Muscle layer of colon (tissue), 2 donors: ENCODE measurements at regions not wholly inside any gene's neighbourhood (a gene's known extent, or its start where the extent isn't known, plus 50 kb on each side); places are given as distances from the start of the nearest gene placed in this dataset.
"Not testable (repeated sequence)": the region's sequence is repeated elsewhere in the genome, so short reads cannot be mapped to it uniquely, and the experiment has no call there.

Experiments used
- H3K27ac ChIP-seq: one replicate; pipeline ENCODE4 v1.7.0; 2013; ENCODE audit warnings: low read depth, mild to moderate bottlenecking, low read length, moderate library complexity
- H3K27me3 ChIP-seq, 2 donors: one replicate each; pipeline ENCODE4 v1.7.0; 2013; ENCODE audit warnings: low read length in 2 of 2, mild to moderate bottlenecking in 2 of 2; ENCODE audit not compliant: insufficient read depth in 2 of 2, control insufficient read depth in 1 of 2
- H3K36me3 ChIP-seq: one replicate; pipeline ENCODE4 v1.7.0; 2013; ENCODE audit warnings: mild to moderate bottlenecking, low read length; ENCODE audit not compliant: insufficient read depth
- H3K4me1 ChIP-seq: one replicate; pipeline ENCODE4 v1.7.0; 2013; ENCODE audit warnings: mild to moderate bottlenecking, low read length; ENCODE audit not compliant: insufficient read depth
- H3K4me3 ChIP-seq, 2 donors: one replicate each; pipeline ENCODE4 v1.7.0; 2013; ENCODE audit warnings: low read length in 2 of 2, low read depth in 1 of 2, mild to moderate bottlenecking in 1 of 2, moderate library complexity in 1 of 2
- H3K9ac ChIP-seq: one replicate; pipeline ENCODE4 v1.7.0; 2013; ENCODE audit warnings: low read length
- H3K9me3 ChIP-seq: one replicate; pipeline ENCODE4 v1.7.0; 2013; ENCODE audit warnings: mild to moderate bottlenecking, low read length
- donor health status: abdominal sarcoma.
- donor health status: Adenocarcinoma of cecum.

- no peak overlapping the region for H3K4me3 ChIP-seq
Observed at GRCh38 chr3:145448436-145448835, 712.5 kb downstream of the PLOD2 start.

DNA sequence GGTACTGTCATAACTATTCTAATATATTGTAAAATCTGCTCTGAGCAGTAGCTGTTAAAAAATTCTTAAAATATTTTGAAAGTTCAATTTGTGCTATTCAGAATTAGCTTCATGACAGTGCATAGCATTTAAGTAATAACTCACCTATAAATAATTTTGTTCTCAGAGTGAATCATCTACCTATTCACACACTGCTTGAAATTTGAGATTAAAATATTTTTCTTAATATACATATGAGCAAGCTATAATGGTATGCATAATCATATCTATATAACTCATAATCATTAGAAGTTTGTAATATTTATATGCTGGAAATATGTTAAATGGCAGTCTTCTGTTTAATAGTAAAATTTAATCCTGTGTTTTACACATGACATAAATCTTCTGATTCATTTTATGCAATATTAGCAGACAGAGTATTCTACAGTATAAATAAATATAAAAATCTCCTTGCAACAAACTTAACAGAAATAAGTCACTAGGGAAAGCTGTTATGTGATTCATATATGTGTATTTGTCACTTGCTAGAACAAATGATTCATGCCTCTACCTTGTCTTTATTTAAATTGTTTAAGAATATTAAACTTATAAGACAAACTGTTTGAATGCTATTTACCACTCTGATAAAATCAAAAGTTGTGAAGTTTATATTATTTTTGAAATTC is 710.8 kb downstream of the PLOD2 start:
- H3K9me3 ChIP-seq, result no peaks in the 10 kb centered on the region
- H3K27ac ChIP-seq, result no peak overlapping the region
- H3K4me1 ChIP-seq, result no peaks in the 10 kb centered on the region
- no peak overlapping the region for H3K4me3 ChIP-seq
- H3K27me3 ChIP-seq, result no peaks in the 10 kb centered on the region
- H3K9ac ChIP-seq, result no peak overlapping the region
- no peaks in the 10 kb centered on the region for H3K36me3 ChIP-seq

More at GRCh38 chr3:145448436-145448835, 712.5 kb downstream of the PLOD2 start:
- no peak overlapping the region for H3K27ac ChIP-seq
- H3K9ac ChIP-seq, result no peak overlapping the region
- H3K4me1 ChIP-seq, result no peaks in the 10 kb centered on the region
- H3K36me3 ChIP-seq, result no peaks in the 10 kb centered on the region
- no peaks in the 10 kb centered on the region for H3K9me3 ChIP-seq
- H3K27me3 ChIP-seq, result no peaks in the 10 kb centered on the region

DNA sequence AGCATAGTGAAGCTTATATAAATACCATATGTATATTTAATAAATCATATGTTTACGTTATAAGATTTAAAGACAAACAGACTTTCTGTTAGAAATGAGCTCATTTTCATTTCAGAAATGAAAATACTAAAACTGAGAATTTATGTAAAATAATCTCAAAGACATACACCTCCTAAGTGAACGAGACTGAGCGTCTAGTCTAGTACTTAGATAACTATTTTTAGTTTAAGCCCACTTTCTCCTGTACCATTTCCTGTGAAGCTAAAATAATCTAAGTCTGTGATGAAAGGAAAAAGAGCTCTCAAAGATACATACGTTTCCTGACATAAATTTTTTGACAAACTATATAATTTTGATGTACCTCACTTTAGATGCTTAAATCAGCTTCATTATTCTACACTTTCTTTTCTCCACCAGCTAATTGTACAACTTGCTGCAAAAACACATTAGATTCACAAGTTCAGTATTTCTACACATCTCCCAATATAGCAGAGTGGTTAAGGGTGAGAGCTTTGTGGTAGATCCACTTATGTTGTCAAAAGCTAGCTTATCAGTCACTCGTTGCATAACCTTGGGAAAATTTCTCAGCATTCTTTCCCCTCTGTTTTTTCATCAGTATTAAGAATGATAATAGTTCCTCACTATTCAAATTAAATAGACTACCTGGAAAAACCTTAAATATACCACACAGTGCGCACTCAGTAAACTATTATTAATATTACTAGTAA is 703.0 kb downstream of the PLOD2 start:
- H3K9ac ChIP-seq, result no peak overlapping the region

GRCh38 chr3:145459681-145460080 is 701.3 kb downstream of the PLOD2 start:
- not testable (repeated sequence) for H3K9ac ChIP-seq, H3K9me3 ChIP-seq, H3K27ac ChIP-seq, H3K36me3 ChIP-seq, H3K4me1 ChIP-seq, H3K4me3 ChIP-seq, H3K27me3 ChIP-seq

More for the DNA sequence above, 703.0 kb downstream of the PLOD2 start:
- Histone ChIP-seq H3K27ac (no peak overlapping the region), H3K4me3 (no peak overlapping the region), H3K27me3 (no peaks in the 10 kb centered on the region), H3K9me3 (no peaks in the 10 kb centered on the region), H3K4me1 (no peaks in the 10 kb centered on the region), H3K36me3 (no peaks in the 10 kb centered on the region)

- Histone ChIP-seq H3K4me3 (no peak overlapping the region), H3K36me3 (no peaks in the 10 kb centered on the region), H3K9ac (no peak overlapping the region), H3K4me1 (no peaks in the 10 kb centered on the region), H3K27ac (no peak overlapping the region), H3K9me3 (no peaks in the 10 kb centered on the region), H3K27me3 (no peaks in the 10 kb centered on the region)
Observed at GRCh38 chr3:145471976-145472375, 689.0 kb downstream of the PLOD2 start.

GRCh38 chr3:145482735-145483134 is 678.2 kb downstream of the PLOD2 start:
- not testable (repeated sequence) for H3K4me3 ChIP-seq

GRCh38 chr3:145483992-145484391 is 677.0 kb downstream of the PLOD2 start:
- Histone ChIP-seq H3K9me3 (no peaks in the 10 kb centered on the region), H3K36me3 (no peaks in the 10 kb centered on the region), H3K9ac (no peak overlapping the region), H3K4me3 (no peak overlapping the region), H3K27ac (no peak overlapping the region), H3K27me3 (no peaks in the 10 kb centered on the region), H3K4me1 (no peaks in the 10 kb centered on the region)

More at GRCh38 chr3:145482735-145483134, 678.2 kb downstream of the PLOD2 start:
- H3K9me3 ChIP-seq, H3K36me3 ChIP-seq, H3K4me1 ChIP-seq, H3K27ac ChIP-seq, H3K9ac ChIP-seq, H3K27me3 ChIP-seq: not testable (repeated sequence)

DNA sequence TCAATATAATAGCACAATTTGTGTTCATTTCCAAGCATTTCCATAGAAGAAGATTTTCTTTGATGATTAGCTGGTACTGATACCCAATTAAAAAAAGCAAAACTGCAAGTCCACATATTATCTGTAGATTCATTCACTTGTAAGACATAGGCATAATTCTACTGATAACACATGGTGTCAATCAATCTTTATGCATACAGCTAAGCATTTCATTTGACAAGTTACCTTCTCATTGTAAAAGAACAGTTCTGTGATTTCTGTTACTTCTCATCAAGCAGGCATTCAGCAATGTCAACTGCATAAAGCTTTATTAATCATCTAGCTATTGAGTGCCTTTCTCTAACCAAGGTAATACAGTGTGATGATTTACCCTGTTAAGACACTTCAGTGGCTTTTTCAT is 672.0 kb downstream of the PLOD2 start:
- no peak overlapping the region for H3K4me3 ChIP-seq
- no peak overlapping the region for H3K9ac ChIP-seq
- H3K27ac ChIP-seq, result no peak overlapping the region
- H3K9me3 ChIP-seq, result no peaks in the 10 kb centered on the region
- H3K4me1 ChIP-seq, result no peaks in the 10 kb centered on the region
- H3K36me3 ChIP-seq, result no peaks in the 10 kb centered on the region
- H3K27me3 ChIP-seq, result no peaks in the 10 kb centered on the region

GRCh38 chr3:145490088-145491048 is 670.6 kb downstream of the PLOD2 start:
- H3K4me3 ChIP-seq, result no peak overlapping the region
- H3K9ac ChIP-seq, result no peak overlapping the region
- H3K36me3 ChIP-seq, result no peaks in the 10 kb centered on the region
- H3K4me1 ChIP-seq, result no peaks in the 10 kb centered on the region
- no peaks in the 10 kb centered on the region for H3K9me3 ChIP-seq
- no peak overlapping the region for H3K27ac ChIP-seq
- no peaks in the 10 kb centered on the region for H3K27me3 ChIP-seq

DNA sequence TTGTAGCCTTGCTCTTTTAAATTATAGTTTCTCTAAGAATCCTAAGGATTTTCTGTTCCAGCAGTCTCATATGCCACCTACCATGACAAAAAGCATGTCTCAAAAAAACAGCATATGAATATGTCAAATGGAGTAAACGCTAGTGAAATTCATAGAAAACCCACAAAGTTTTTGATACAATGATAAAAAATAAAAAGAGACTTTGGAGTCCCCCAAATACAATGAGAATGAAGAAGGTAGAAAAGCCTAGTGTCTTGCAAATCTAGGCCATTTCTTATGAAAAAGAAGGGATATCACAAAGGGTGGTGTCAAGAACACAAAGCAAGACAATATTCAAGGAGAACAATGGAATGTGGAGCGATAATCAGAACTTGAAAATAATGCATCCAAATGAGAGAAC is 668.5 kb downstream of the PLOD2 start:
- Histone ChIP-seq H3K9ac (no peak overlapping the region), H3K27ac (no peak overlapping the region), H3K4me1 (no peaks in the 10 kb centered on the region), H3K27me3 (no peaks in the 10 kb centered on the region), H3K4me3 (no peak overlapping the region), H3K9me3 (no peaks in the 10 kb centered on the region), H3K36me3 (no peaks in the 10 kb centered on the region)

DNA sequence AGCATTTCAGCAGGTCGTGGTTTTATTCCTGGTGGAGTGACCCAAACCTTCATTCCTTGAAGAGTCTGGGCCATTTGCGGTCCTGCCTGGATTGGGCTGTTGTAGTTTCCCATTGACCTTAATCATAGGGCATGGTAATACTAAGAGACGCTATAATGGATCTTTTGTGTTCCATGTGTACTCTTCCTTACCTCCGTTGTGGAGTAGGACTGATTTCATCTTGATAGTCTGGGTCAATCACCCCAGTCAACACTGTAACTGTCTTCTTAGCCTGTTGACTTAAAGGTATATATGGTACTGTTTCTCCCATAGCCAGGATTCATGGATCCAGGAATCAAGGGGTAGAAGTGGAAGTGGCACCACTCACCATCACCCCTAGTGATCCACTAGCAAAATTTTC is 643.6 kb downstream of the PLOD2 start:
- H3K4me1 ChIP-seq, H3K36me3 ChIP-seq, H3K9ac ChIP-seq, H3K27ac ChIP-seq, H3K4me3 ChIP-seq, H3K9me3 ChIP-seq, H3K27me3 ChIP-seq: not testable (repeated sequence)
